Duodenal mucosa (tissue), 2 donors: ENCODE measurements at regions not wholly inside any gene's neighbourhood (a gene's known extent, or its start where the extent isn't known, plus 50 kb on each side); places are given as distances from the start of the nearest gene placed in this dataset.

Source experiments
- H3K27ac ChIP-seq: one replicate; pipeline ENCODE4 v1.7.0; 2013; ENCODE audit warnings: low read depth, low read length
- H3K27me3 ChIP-seq, 2 donors: one replicate each; pipeline ENCODE4 v1.7.0; 2013; ENCODE audit warnings: low read length in 2 of 2, control low read depth in 1 of 2; ENCODE audit not compliant: insufficient read depth in 2 of 2, control insufficient read depth in 1 of 2
- H3K36me3 ChIP-seq, 2 donors: one replicate each; pipeline ENCODE4 v1.7.0; 2013; ENCODE audit warnings: low read length in 2 of 2, control low read depth in 1 of 2; ENCODE audit not compliant: insufficient read depth in 2 of 2, control insufficient read depth in 1 of 2
- H3K4me1 ChIP-seq, 2 donors: one replicate each; pipeline ENCODE4 v1.7.0; 2013; ENCODE audit warnings: low read length in 2 of 2, control low read depth in 1 of 2; ENCODE audit not compliant: insufficient read depth in 2 of 2, control insufficient read depth in 1 of 2
- H3K4me3 ChIP-seq, 2 donors: one replicate each; pipeline ENCODE4 v1.7.0; 2013; ENCODE audit warnings: low read length in 2 of 2, low read depth in 1 of 2
- H3K9ac ChIP-seq, 2 donors: one replicate each; pipeline ENCODE4 v1.7.0; 2013; ENCODE audit warnings: low read length in 2 of 2, low read depth in 1 of 2
- H3K9me3 ChIP-seq, 2 donors: one replicate each; pipeline ENCODE4 v1.7.0; 2013; ENCODE audit warnings: low read length in 2 of 2, control low read depth in 1 of 2; ENCODE audit not compliant: control insufficient read depth in 1 of 2

DNA sequence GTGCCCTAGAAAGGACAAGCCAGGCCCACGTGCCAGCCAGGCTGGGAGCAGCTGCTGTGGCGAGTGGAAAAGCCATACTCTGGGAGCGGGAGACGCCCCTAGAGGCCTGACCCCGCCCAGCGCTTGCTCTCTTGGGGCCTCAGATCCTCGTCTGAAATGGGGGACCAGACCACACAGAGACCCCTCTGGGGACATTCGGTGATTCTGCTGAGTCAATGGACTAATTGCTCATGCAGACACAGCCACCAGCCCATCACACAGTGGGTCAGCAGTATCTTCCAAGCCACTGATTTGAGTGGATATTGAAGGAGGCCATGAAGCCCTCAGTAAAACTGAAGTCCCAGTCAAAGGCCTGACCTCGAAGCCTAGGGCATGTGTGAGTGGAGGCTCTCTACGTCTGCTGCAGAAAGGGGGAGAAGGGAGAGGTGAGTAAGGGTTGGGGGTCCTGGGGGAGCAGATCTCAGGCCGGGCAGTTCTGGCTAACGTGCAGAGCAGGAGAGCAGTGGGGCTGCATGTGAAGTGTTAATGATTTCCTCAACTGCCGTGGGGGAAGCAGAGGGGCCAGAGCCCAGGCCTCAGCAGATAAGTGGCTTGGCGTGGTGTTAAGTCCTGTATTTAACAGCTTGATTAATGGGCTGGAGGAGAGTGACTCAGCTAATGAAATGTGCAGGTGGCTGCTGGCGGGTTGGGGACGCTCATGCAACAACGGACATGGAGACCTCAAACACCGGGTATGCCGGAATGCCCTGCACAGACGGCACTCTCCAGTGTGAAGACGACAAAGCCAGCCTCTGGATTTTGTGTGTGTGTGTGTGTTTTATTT, 104.4 kb upstream of the TWIST2 start:
- peaks cover 0 to 4% of the 10 kb centered on the region in 2 donors for H3K27me3 ChIP-seq
- H3K9me3 ChIP-seq, result no peaks in the 10 kb centered on the region
- no peaks in the 10 kb centered on the region for H3K36me3 ChIP-seq
- no peak overlapping the region for H3K4me3 ChIP-seq
- no peaks in the 10 kb centered on the region for H3K4me1 ChIP-seq
- H3K9ac ChIP-seq, result no peak overlapping the region
- H3K27ac ChIP-seq, result no peak overlapping the region

DNA sequence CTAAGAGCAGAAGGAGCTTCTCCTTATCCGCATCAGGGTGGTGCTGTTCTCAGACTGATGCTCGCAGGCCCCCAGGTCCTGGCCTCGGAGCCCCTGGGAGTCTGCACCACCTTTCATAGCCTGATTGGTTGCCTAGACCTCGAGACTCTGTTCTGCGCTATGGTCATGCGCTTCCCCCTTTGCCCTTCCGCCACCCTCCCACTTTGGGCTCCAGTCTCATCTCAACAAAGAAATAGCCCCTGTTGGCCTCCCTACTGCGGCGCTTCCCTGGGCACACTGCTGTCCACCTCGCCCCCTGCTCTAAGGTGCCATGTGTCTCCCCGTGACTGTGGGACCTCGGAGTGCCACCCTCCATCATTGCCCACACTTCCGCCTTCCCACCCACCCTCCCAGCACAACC, 102.9 kb upstream of the TWIST2 start:
- Histone ChIP-seq H3K4me3 (no peak overlapping the region), H3K9me3 (peaks cover 0 to 2% of the 10 kb centered on the region in 2 donors), H3K27ac (no peak overlapping the region), H3K9ac (no peak overlapping the region), H3K36me3 (no peaks in the 10 kb centered on the region), H3K27me3 (peaks cover 0 to 4% of the 10 kb centered on the region in 2 donors), H3K4me1 (no peaks in the 10 kb centered on the region)

DNA sequence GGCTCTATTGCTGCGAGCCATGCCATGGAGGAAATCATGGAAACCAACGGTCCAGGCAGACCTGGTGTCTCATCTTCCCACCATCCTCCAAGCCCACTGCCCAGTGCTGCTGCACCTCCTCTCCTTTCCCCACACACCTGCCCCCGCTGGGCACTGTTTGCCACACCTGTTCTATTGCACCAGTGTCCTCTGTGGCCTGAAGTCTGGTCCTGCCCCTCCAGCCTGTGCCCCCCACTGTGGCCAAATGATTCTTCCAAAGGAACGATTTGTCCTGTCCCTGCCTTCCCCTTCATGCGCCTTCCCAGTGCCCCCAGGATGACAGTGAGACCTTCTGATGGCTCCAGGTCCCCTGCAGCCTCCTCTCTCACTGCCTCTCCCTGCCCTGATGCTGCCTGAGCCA, 101.9 kb upstream of the TWIST2 start:
- H3K27ac ChIP-seq, result no peak overlapping the region
- peaks cover 0 to 4% of the 10 kb centered on the region in 2 donors for H3K27me3 ChIP-seq
- H3K9me3 ChIP-seq, result peaks cover 0 to 2% of the 10 kb centered on the region in 2 donors
- H3K4me1 ChIP-seq, result no peaks in the 10 kb centered on the region
- no peak overlapping the region for H3K4me3 ChIP-seq
- no peak overlapping the region for H3K9ac ChIP-seq
- H3K36me3 ChIP-seq, result no peaks in the 10 kb centered on the region

DNA sequence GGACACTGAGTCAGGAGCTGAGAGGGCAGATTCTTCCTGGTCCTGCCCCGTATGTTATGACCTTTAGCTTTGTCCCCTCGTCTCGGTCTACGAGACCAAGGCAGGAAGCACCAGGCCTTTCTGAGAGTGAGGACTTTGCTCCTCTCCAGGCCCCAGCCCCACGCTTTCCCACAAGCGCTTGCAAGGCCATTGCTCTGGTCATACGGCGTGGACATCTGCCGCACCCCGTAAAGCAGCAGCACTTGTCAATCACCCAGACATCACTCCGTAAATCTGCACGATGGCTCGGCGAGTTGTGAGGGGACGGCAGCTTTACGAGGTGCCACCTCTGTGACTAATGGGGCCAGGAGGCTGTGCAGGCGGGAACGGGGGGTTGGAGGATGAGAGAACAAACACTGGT, 100.8 kb upstream of the TWIST2 start:
- H3K9ac ChIP-seq, result no peak overlapping the region
- no peak overlapping the region for H3K27ac ChIP-seq
- peaks cover 0 to 2% of the 10 kb centered on the region in 2 donors for H3K9me3 ChIP-seq
- H3K27me3 ChIP-seq, result peaks cover 0 to 4% of the 10 kb centered on the region in 2 donors
- no peaks in the 10 kb centered on the region for H3K4me1 ChIP-seq
- H3K36me3 ChIP-seq, result no peaks in the 10 kb centered on the region
- no peak overlapping the region for H3K4me3 ChIP-seq

DNA sequence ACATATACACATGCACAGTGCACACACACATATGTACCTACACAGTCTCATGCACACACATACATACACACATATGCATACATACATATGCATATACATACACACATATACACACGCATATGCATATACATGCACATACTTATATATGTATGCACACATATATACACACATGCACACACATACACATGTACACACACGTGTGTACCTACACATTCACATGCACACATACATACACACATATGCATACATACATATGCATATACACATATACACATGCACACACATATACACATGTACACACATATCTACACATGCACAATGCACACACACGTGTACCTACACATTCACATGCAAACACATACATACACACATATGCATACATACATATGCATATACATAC, 100.3 kb upstream of the TWIST2 start:
- H3K4me3 ChIP-seq, result no peak overlapping the region
- no peaks in the 10 kb centered on the region for H3K36me3 ChIP-seq
- H3K4me1 ChIP-seq, result no peaks in the 10 kb centered on the region
- no peak overlapping the region for H3K9ac ChIP-seq
- peaks cover 0 to 2% of the 10 kb centered on the region in 2 donors for H3K9me3 ChIP-seq
- no peak overlapping the region for H3K27ac ChIP-seq
- H3K27me3 ChIP-seq, result peaks cover 0 to 4% of the 10 kb centered on the region in 2 donors

DNA sequence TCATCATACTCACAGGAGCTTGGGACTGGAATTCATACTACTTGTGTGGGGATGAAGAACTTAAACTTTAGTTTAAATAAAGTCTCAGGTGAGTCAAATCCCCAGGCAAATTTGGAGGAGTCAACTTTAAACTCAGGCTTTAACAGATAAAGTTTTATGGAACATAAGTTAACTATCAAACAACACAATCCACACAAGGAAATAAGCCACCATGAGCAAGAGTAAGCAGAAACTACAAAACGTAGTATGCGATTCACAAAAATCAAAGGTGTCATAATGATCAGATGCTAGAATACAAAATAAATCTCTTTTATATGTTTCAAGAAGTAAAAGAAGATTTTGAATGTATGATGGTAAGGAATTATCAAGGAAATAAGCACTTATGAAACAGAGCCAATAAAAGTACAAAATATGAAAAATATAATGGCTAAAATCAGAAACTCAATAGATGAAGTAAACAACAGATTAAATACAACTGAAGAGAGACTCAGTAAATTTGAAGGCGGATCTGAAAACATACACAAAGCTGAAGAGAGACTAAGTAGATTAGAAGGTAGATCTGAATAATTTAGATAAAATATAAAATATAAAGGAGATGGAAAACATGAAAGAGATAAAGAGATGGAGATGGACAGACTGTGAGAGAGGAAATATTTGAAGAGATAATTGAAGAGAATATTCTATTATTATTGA, 97.5 kb upstream of the TWIST2 start:
- Histone ChIP-seq H3K27ac (no peak overlapping the region), H3K9ac (no peak overlapping the region), H3K4me3 (no peak overlapping the region), H3K9me3 (peaks cover 0 to 2% of the 10 kb centered on the region in 2 donors), H3K36me3 (no peaks in the 10 kb centered on the region), H3K27me3 (no peaks in the 10 kb centered on the region), H3K4me1 (no peaks in the 10 kb centered on the region)

DNA sequence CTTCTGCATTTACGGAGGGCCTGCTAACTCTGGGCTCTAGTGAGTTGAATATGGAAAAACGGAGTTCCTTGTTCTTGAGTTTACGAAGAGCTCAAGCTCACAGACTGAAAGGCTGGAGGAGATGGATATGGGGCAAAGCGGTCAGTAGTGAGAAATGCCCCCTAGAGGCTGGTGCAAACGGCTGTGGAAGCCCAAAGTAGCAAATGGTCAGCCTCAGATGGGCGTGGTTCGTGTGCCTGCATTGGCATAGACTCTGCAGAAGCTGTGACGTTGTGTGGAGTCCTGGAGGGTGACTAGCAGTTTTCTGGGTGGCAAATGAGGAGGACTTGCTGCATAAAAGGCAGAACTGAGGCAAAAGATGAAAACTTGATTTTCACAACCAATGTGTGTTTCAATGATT, 93.6 kb upstream of the TWIST2 start:
- H3K9me3 ChIP-seq, result peaks cover 0 to 2% of the 10 kb centered on the region in 2 donors
- no peaks in the 10 kb centered on the region for H3K4me1 ChIP-seq
- no peak overlapping the region for H3K27ac ChIP-seq
- no peak overlapping the region for H3K4me3 ChIP-seq
- H3K27me3 ChIP-seq, result no peaks in the 10 kb centered on the region
- no peaks in the 10 kb centered on the region for H3K36me3 ChIP-seq
- H3K9ac ChIP-seq, result no peak overlapping the region

DNA sequence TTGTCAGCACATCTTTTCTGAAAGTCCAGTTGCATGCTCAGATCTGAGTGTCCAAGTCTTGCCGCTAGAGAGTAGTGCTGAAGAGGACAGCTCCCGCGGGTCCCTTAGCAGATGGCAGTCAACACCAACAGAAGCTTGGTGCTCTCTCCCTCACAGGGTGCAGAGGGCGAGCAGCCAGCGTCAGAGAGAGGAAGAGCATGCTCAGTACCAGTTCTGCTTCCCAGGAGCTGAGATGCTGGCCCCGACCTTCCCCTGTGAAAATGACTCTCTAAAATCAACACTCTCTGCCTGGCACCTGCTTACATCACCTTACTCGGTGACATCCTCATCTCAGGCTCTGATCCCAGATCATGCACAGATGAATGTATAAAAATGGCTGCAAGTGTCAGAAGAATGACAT, 86.0 kb upstream of the TWIST2 start:
- Histone ChIP-seq H3K4me1 (no peaks in the 10 kb centered on the region), H3K9ac (no peak overlapping the region), H3K27ac (no peak overlapping the region), H3K9me3 (no peaks in the 10 kb centered on the region), H3K27me3 (no peaks in the 10 kb centered on the region), H3K4me3 (no peak overlapping the region), H3K36me3 (no peaks in the 10 kb centered on the region)

DNA sequence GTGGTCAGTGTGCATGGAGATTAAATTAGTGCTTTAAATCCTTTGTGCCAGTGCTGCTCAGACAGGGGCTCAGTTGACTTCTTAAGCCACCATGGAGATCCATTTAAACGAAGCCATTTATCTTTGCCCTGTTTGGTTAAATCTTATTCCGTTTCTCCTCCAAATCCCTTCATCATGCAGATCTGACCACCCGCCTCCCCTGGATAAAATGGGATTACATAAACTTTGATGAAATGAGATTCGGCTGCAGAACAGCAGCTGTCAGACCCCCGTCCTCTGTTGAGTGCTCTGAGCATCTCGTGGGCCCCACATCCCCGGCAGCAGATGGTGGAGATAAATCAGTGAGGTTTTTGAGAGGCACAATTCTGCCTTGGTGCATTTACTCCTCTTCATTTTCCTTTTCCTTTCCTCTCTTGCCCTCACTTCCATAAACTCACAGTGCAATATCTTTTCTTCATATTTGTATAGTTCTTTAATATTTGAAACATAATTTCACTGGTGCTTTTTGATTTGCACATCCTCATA, 84.4 kb upstream of the TWIST2 start:
- H3K27me3 ChIP-seq, result no peaks in the 10 kb centered on the region
- H3K27ac ChIP-seq, result no peak overlapping the region
- H3K36me3 ChIP-seq, result no peaks in the 10 kb centered on the region
- no peaks in the 10 kb centered on the region for H3K4me1 ChIP-seq
- no peak overlapping the region for H3K4me3 ChIP-seq
- no peak overlapping the region for H3K9ac ChIP-seq
- H3K9me3 ChIP-seq, result no peaks in the 10 kb centered on the region

DNA sequence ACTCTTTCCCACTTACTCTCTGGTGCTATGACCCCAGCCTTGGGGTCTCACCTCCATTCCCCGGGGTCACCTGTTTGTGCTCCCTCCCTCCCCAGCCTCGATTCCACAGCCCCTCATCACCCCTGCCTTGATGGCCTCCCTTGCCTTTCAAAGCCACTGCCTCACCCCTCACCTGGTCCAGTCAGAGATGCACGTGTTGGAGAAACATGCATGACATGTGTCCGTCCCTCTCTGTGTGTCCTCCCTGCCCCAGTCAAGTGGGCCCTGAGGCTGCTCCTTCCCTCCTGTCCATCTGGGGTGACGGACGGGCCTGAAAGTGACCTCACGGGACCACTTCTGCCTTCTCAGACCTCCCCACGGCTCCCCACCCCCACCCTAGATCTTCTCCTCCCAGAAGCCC, 82.3 kb upstream of the TWIST2 start:
- Histone ChIP-seq H3K27me3 (no peaks in the 10 kb centered on the region), H3K27ac (no peak overlapping the region), H3K9me3 (no peaks in the 10 kb centered on the region), H3K4me1 (no peaks in the 10 kb centered on the region), H3K4me3 (no peak overlapping the region), H3K9ac (no peak overlapping the region), H3K36me3 (no peaks in the 10 kb centered on the region)
